G401 (cell line): ENCODE measurements at regions not wholly inside any gene's neighbourhood (a gene's known extent, or its start where the extent isn't known, plus 50 kb on each side); places are given as distances from the start of the nearest gene placed in this dataset.

Source experiments
- DNase-seq: peaks from one replicate; pipeline ENCODE4 v3.0.0-alpha.2; 2015; ENCODE audit warnings: low spot score
- in situ Hi-C: cut with HindIII; loops from 2 replicates; pipeline ENCODE4 v1.10.0; 2016; ENCODE audit warnings: low sequenced_read_pairs, mixed read lengths

GRCh38 chr6:137651591-137652335 is 157.6 kb upstream of the OLIG3 start:
- in situ Hi-C loops = no loop called here
- no peak for DNase-seq

DNA sequence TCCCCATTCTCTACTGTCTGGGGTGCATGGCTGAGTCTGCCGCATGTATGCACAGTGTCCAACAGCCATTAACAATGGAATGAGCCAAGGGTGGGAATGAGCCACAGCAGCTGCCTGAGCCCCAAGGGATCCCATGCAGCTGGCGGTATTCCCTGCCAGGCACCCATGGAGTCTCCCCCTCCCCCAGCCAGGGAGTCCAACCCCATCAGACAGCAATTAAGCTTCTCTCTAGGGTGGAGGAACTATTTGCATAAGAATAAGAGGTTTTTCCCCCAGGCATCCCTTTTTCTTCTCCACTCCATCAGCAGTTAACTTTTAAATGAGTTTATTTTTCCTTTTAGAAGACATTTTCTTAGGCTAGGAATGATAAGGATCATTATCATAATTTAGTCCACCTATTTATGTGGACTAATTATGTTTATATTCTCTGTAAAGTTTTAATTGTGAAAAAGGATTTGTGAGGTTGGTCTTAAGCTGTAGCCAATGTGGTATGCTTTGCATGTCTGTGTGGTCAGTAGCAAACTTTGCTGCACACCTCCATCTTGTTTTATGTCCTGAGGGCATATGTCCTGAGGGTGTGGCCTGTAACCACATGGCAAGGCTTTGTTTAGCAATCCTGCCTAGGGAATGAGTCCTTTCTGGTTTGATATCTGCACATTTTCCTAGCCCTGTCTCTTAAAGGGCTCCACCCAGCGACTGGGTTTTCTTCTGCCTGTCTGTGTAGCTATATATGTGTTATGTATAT is 158.9 kb upstream of the OLIG3 start:
- DNase-seq = no peak
- in situ Hi-C loops = no loop called here

DNA sequence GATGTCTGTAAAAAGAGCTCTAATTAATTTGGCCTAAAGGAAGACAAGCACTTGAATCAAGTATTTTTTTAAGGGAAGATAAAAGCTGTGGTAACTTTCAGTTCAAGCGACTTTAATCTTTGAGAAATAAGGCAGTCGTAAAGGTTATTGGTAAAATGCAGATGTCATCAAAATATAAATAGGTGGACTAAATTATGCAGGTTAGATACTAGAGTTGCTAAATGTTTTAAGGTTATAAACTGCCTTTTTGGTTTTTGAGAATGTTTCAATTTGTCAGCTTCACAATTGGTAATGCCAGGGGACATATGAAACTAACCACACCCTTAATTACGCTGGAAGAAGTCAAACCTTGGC is 159.5 kb upstream of the OLIG3 start:
- no peak for DNase-seq
- in situ Hi-C loops = no loop called here

DNA sequence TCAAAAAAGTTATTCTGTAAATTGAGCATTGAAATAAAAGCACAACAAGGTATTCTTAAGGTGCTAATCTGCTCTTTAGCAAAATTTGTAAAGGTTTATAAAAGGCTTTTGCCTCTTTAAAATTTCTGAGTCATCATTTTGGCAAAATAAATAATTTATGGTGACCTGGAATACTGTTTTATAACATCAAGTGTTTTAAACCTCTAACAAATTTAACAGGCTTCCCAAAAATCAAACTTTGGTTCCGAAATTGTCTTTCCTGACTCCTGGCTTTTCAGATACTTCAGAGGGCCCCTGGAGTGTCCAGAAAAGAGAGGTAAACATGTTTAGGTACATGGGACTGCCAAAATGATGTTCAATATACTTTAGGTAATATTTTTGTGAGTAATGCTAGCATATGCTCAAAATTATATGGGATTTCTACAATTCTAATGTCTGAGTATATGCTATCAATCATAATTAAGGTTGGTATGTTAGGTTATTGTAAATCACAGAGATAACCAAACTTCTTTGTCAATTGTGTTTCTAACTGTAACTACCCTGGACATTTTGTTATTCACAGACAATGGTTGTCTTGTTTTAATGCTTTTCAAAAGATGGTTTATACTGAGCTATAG is 160.3 kb upstream of the OLIG3 start:
- DNase-seq = no peak
- in situ Hi-C loops = no loop called here

DNA sequence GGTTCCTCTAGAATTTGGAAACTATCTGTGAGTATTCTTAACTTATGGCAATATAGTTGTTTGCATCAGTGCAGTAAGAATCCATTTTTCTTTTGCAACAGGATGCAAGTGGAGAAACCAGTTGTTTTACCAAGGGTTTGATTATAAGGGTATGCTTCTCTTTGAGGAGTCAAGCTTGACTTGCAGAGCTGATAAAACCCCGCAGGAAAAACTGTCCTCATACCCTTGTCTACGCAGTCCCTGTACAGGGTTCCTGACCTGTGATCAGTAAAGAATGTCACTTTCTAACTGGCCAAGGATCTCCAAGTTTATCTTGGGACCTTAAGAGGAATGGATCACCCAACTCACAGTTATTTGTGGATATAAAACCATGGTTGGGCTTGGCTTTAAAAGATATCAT is 161.1 kb upstream of the OLIG3 start:
- in situ Hi-C loops = no loop called here
- DNase-seq = no peak

DNA sequence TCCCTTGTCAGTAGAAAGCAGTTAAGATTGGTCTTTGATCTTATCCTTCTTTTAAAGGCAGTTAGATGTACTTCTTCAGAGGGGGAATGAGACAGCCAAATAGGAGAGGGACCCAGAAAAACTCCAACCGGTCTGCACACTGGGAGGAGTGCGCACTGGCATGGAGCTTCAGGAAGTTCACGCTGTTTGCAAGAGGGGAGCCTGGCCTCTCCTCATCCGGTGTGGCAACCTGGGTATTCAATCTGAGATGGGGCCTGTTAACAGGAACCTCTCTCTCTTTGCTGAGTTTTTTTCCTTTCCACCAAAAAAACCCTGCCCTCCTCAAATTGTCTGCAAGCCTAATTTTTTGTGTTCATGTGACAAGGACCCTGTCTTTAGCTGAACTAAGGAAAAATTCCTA is 162.5 kb upstream of the OLIG3 start:
- in situ Hi-C loops = no loop called here
- no peak for DNase-seq

GRCh38 chr6:137657351-137657911 is 163.2 kb upstream of the OLIG3 start:
- in situ Hi-C loops = no loop called here
- no peak for DNase-seq

DNA sequence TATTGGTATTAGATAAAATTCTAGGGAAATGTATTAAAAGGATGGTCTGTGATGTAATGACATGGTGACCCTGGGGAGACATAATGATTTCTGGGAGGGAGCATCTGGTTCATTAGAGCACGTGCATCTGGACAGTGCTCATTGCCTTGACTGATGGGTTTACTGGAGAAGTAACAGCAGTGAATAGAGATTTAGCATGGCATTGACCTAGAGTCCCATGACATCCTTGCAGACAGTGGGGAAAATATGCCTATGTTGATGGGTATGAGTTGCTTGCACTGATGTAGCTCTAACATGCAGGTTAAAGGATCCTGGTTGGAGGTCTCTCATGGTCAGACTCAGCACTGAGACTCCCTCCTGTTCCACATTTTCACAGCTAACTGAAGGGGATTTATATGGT is 164.1 kb upstream of the OLIG3 start:
- in situ Hi-C loops = no loop called here
- DNase-seq = no peak

- in situ Hi-C loops = no loop called here
- no peak for DNase-seq
These were observed 165.7 kb upstream of the OLIG3 start for GRCh38 chr6:137659871-137660270.

DNA sequence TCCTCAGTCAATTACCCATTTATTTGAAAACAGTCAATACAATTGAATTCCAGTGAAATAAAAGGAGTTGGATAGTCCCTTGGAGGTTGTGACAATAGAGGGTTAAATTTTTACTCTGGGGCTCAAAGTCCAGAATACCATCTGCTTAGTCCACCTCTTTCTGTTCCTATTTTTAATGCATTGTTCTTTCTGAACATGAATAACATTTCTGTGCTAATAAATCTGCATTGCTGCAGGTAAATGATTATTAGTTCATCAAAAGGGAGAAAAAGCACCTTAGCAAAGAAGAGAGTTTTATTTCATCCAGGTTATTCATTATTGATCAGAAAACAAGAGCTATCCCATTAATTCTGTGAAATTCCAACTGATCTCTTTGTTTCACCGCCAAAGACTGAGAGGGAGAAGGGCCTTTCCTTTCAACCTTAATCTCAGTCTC is 166.1 kb upstream of the OLIG3 start:
- in situ Hi-C loops = no loop called here
- DNase-seq = no peak

- in situ Hi-C loops = no loop called here
- no peak for DNase-seq
These were observed 167.4 kb upstream of the OLIG3 start for GRCh38 chr6:137661601-137662000.

DNA sequence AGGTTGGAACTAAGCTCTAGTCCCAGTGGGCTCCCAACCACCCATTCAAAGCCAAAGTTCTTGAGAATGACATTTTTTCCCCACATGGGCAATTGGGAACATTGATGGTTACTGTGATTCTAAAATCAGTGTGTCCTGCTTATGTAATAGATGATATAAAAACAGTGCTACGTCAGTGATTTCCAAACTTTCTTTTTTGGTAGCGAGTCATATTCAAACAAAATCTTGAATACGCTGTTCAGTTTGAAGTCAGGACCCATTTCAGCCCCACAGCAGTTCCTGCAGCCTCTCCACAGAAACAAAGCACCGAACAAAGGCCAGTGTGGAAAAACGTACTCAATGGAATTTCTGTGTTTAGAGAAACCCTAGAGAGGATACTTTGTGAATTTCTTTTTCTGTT is 170.0 kb upstream of the OLIG3 start:
- in situ Hi-C loops = no loop called here
- no peak for DNase-seq

GRCh38 chr6:137665342-137665934 is 171.2 kb upstream of the OLIG3 start:
- in situ Hi-C loops = no loop called here
- DNase-seq = no peak

DNA sequence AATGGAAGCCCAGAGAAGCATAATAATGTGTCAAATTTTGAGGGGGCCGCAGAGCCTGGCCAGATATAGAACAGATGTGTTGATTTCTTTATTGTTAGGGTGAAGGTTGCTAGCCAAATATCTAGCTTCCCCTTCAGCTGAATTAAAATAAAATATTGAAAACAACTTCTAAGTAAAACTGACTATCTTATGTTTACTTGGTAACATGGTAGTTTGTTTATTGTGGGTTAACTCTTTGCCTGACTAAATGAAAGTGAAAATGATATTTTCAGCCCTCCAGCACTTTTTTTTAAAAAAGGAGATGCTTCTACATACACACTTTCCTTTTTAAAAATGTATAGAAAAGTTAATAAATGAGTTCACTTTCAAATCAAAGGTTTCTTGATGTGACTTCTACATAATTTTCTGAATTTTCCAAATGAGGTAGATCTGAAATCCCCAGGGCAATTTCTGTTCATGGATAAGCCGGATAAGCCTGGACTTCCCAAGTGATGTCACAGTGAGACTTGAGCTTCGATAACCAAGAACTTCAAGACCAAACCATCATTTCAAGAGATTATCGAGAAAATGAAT is 172.1 kb upstream of the OLIG3 start:
- in situ Hi-C loops = no loop called here
- no peak for DNase-seq

DNA sequence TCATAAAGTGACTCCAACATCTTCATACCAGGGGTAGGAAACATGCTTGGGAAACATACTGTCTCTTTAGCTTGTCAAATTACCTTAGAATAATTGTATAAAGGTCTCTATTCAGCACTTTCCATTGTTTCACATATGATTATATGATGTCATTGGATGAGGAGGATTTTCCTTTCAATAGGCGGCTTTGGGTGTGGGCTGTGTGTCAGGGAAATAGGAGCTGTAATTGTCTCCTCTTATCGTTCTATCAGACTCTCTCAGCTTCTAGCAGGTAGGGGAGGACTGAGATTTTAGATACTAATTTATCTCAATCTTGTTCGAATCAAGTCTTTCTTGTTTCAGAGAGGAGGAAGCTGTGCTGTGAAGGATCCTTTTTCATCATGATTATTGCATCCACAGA is 179.4 kb upstream of the OLIG3 start:
- in situ Hi-C loops = no loop called here
- DNase-seq = no peak

DNA sequence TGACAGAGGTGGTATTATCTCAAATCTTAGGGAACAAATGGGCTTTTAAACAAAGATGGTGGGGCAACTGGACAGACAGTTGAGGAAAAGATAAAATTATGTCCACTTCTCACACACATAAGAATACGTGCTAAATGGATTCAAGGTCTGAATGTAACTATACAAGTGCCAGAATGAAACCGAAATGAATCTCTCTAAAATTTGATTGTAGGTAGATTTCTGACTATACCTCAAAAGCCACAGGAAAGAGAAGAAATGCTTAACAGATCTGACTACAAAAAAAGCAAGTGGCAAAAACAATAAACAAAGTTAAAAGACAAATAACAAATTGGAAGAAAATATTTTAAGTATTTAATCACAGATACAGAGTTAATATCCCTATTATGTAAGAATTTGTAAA is 182.7 kb upstream of the OLIG3 start:
- DNase-seq = no peak
- in situ Hi-C loops = no loop called here

- in situ Hi-C loops = no loop called here
- no peak for DNase-seq
These were observed 183.5 kb upstream of the OLIG3 start for GRCh38 chr6:137677709-137678108.

GRCh38 chr6:137678451-137678850 is 184.3 kb upstream of the OLIG3 start:
- DNase-seq = no peak
- in situ Hi-C loops = no loop called here

DNA sequence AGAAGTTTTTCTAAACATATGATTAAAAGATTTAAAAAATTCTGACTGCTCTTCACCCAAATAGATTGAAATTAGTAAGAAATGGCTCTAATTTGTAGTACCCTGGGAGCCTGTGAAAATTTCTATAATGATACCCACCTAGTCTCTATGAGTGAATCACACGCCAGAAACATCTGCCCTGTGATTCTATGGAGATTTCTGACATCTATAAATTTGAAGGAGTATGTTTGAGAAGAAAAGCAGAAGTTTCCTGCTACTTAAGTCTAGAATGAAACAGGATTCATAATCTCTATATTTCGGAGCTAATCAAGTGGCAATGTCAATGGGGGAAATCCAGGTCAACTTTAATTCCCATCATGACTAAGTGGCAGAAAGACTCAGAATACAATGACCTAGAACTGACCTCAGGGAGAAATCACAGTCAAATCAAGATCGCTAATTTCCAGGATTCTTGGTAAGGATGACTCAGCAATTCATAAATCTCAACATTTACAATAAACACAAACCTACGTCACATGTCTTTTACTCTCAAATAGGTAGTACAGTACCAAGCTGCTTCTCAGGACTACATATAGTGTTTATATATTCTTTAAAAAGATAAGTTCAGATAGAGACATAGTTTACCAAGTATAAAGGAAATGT is 186.2 kb upstream of the TNFAIP3 start:
- DNase-seq = no peak
- in situ Hi-C loops = no loop called here
